Tibial nerve (tissue), 4 donors: ENCODE measurements at regions not wholly inside any gene's neighbourhood (a gene's known extent, or its start where the extent isn't known, plus 50 kb on each side); places are given as distances from the start of the nearest gene placed in this dataset.

Experiments used
- DNase-seq, 2 donors: peaks; one replicate each; pipeline ENCODE4 v3.0.0-alpha.2; 2019; ENCODE audit warnings: low spot score in 2 of 2
- H3K27ac ChIP-seq, 4 donors: fragments of 200-600 bp; sonication (generic) in 3 of 4; one replicate each; pipeline ENCODE4 v1.5.1; 2017 to 2019; ENCODE audit warnings: mild to moderate bottlenecking in 1 of 4
- H3K27me3 ChIP-seq, 2 donors: fragments of 200-600 bp; sonication (generic) in 1 of 2; one replicate each; pipeline versions ENCODE4 v1.5.1 to v1.6.0; 2017 to 2019
- H3K36me3 ChIP-seq, 3 donors: fragments of 200-600 bp; sonication (generic); one replicate each; pipeline ENCODE4 v1.5.1; 2018 to 2019
- H3K4me1 ChIP-seq, 4 donors: fragments of 200-600 bp; sonication (generic) in 3 of 4; one replicate each; pipeline ENCODE4 v1.5.1; 2017 to 2019
- H3K4me3 ChIP-seq, 4 donors: fragments of 200-600 bp; sonication (generic) in 3 of 4; one replicate each; pipeline ENCODE4 v1.5.1; 2017 to 2019; ENCODE audit warnings: mild to moderate bottlenecking in 1 of 4, moderate library complexity in 1 of 4
- H3K9me3 ChIP-seq, 4 donors: fragments of 200-600 bp; sonication (generic) in 3 of 4; one replicate each; pipeline ENCODE4 v1.5.1; 2017 to 2019
- CTCF ChIP-seq, 5 experiments: fragments of 200-600 bp in 3 of 5; fragments of 450-650 bp in 2 of 5; sonication (generic) in 3 of 5; IDR thresholded peaks; one replicate each; pipeline ENCODE4 v1.5.1; 2016 to 2019; ENCODE audit warnings: antibody characterized with exemption in 5 of 5, mild to moderate bottlenecking in 3 of 5, moderate library complexity in 2 of 5
- EP300 ChIP-seq, 2 donors: sonication (generic); formaldehyde crosslinking; IDR thresholded peaks; one replicate each; pipeline ENCODE4 v1.6.1; 2017; ENCODE audit warnings: antibody characterized with exemption in 2 of 2, mild to moderate bottlenecking in 1 of 2
- POLR2A ChIP-seq, 2 donors: fragments of 450-650 bp; IDR thresholded peaks; one replicate each; pipeline ENCODE4 v1.6.1; 2017; ENCODE audit warnings: antibody characterized with exemption in 2 of 2, mild to moderate bottlenecking in 2 of 2, moderate library complexity in 2 of 2
- WGBS, 2 donors: methylation state at CpG; one replicate each; pipeline ENCODE4 v1.1.5; 2018; 5-methylcytosine and 5-hydroxymethylcytosine counted together

GRCh38 chr4:144580430-144580829 is 65.5 kb upstream of the HHIP start:
- Histone ChIP-seq H3K9me3 (no peaks in the 10 kb centered on the region), H3K36me3 (no peaks in the 10 kb centered on the region), H3K27ac (no peak overlapping the region), H3K4me1 (peaks cover 0 to 27% (median 0%) of the 10 kb centered on the region in 4 donors), H3K27me3 (no peaks in the 10 kb centered on the region), H3K4me3 (no peak overlapping the region)
- WGBS, 2 donors = 95 to 100% methylated on average over 4 of the region's 4 CpGs
- no peak for DNase-seq
- TF ChIP-seq POLR2A (IDR thresholded peaks at IDR 0.05) = no peak
- TF ChIP-seq CTCF (IDR thresholded peaks at IDR 0.05) = no peak
- TF ChIP-seq EP300 (IDR thresholded peaks at IDR 0.05) = no peak

- TF ChIP-seq POLR2A (IDR thresholded peaks at IDR 0.05) (no peak), CTCF (IDR thresholded peaks at IDR 0.05) (no peak), EP300 (IDR thresholded peaks at IDR 0.05) (no peak)
- Histone ChIP-seq H3K36me3 (no peaks in the 10 kb centered on the region), H3K4me1 (peaks cover 0 to 23% (median 0%) of the 10 kb centered on the region in 4 donors), H3K9me3 (no peaks in the 10 kb centered on the region), H3K27me3 (no peaks in the 10 kb centered on the region), H3K4me3 (no peak overlapping the region), H3K27ac (no peak overlapping the region)
- no peak for DNase-seq
- 58% methylated on average over 7 of the region's 7 CpGs for WGBS, 2 donors
These were observed 63.7 kb upstream of the HHIP start for GRCh38 chr4:144582105-144582850.

- TF ChIP-seq POLR2A (IDR thresholded peaks at IDR 0.05) (no peak), EP300 (IDR thresholded peaks at IDR 0.05) (no peak), CTCF (IDR thresholded peaks at IDR 0.05) (no peak)
- no peak overlapping the region for H3K27ac ChIP-seq
These were observed 63.0 kb upstream of the HHIP start for GRCh38 chr4:144582975-144583374.

GRCh38 chr4:144583658-144584057 is 62.3 kb upstream of the HHIP start:
- H3K27me3 ChIP-seq = no peaks in the 10 kb centered on the region
- no peaks in the 10 kb centered on the region for H3K36me3 ChIP-seq
- no peaks in the 10 kb centered on the region for H3K9me3 ChIP-seq
- TF ChIP-seq POLR2A (IDR thresholded peaks at IDR 0.05) = no peak
- TF ChIP-seq CTCF (IDR thresholded peaks at IDR 0.05) = no peak
- no peak for TF ChIP-seq EP300 (IDR thresholded peaks at IDR 0.05)
- no peak overlapping the region for H3K27ac ChIP-seq
- H3K4me3 ChIP-seq = no peak overlapping the region
- H3K4me1 ChIP-seq = peaks cover 0 to 23% (median 0%) of the 10 kb centered on the region in 4 donors
- DNase-seq = no peak

More at GRCh38 chr4:144582975-144583374, 63.0 kb upstream of the HHIP start:
- 55 to 67% methylated on average over 3 of the region's 3 CpGs for WGBS, 2 donors
- H3K4me1 ChIP-seq = peaks cover 0 to 23% (median 0%) of the 10 kb centered on the region in 4 donors
- DNase-seq = no peak
- H3K27me3 ChIP-seq = no peaks in the 10 kb centered on the region
- no peaks in the 10 kb centered on the region for H3K36me3 ChIP-seq
- H3K4me3 ChIP-seq = no peak overlapping the region
- no peaks in the 10 kb centered on the region for H3K9me3 ChIP-seq

- 51 to 57% methylated on average over 3 of the region's 3 CpGs for WGBS, 2 donors
These were observed 61.5 kb upstream of the HHIP start for GRCh38 chr4:144584428-144584827.

More at GRCh38 chr4:144584428-144584827, 61.5 kb upstream of the HHIP start:
- no peak for DNase-seq
- TF ChIP-seq POLR2A (IDR thresholded peaks at IDR 0.05) (no peak), EP300 (IDR thresholded peaks at IDR 0.05) (no peak), CTCF (IDR thresholded peaks at IDR 0.05) (no peak)
- H3K27me3 ChIP-seq = no peaks in the 10 kb centered on the region
- H3K9me3 ChIP-seq = no peaks in the 10 kb centered on the region
- no peak overlapping the region for H3K4me3 ChIP-seq
- peaks cover 0 to 23% (median 0%) of the 10 kb centered on the region in 4 donors for H3K4me1 ChIP-seq
- no peaks in the 10 kb centered on the region for H3K36me3 ChIP-seq
- H3K27ac ChIP-seq = no peak overlapping the region
